NCI-H510A (cell line): ENCODE measurements at regions not wholly inside any gene's neighbourhood (a gene's known extent, or its start where the extent isn't known, plus 50 kb on each side); places are given as distances from the start of the nearest gene placed in this dataset.
A peak's percentile ranks its signal among the peaks of the same experiment; 100 is the strongest.

Source experiments
- DNase-seq: peaks from one replicate; lab custom pipeline; 2025; lab: John Stamatoyannopoulos, UW

GRCh38 chr10:78938695-78939672, 129.8 kb upstream of the ZMIZ1 start:
- no peak for DNase-seq

GRCh38 chr10:78942091-78942501, 126.7 kb upstream of the ZMIZ1 start:
- no peak for DNase-seq

- DNase-seq, result no peak
Measured at GRCh38 chr10:78944723-78945312, 123.9 kb upstream of the ZMIZ1 start.

GRCh38 chr10:78945838-78946237, 122.9 kb upstream of the ZMIZ1 start:
- no peak for DNase-seq

GRCh38 chr10:78947226-78947625, 121.5 kb upstream of the ZMIZ1 start:
- DNase-seq, result no peak

- no peak for DNase-seq
Measured at GRCh38 chr10:78947733-78948132, 121.0 kb upstream of the ZMIZ1 start.

- DNase-seq, result no peak
Measured at GRCh38 chr10:78948621-78949030, 120.1 kb upstream of the ZMIZ1 start.

GRCh38 chr10:78950656-78951587, 117.8 kb upstream of the ZMIZ1 start:
- peak; percentile 59 for DNase-seq

- peak; percentile 48 for DNase-seq
Measured at GRCh38 chr10:78952030-78952429, 116.7 kb upstream of the ZMIZ1 start.

- DNase-seq, result no peak
Measured at GRCh38 chr10:78952686-78953085, 116.1 kb upstream of the ZMIZ1 start.

GRCh38 chr10:78953113-78953798, 115.5 kb upstream of the ZMIZ1 start:
- no peak for DNase-seq

- no peak for DNase-seq
Measured at GRCh38 chr10:78953799-78954297, 114.9 kb upstream of the ZMIZ1 start.

- no peak for DNase-seq
Measured at GRCh38 chr10:78954689-78955088, 114.1 kb upstream of the ZMIZ1 start.

GRCh38 chr10:78955206-78955605, 113.6 kb upstream of the ZMIZ1 start:
- no peak for DNase-seq

GRCh38 chr10:78956391-78956790, 112.4 kb upstream of the ZMIZ1 start:
- DNase-seq, result no peak

GRCh38 chr10:78957471-78958039, 111.2 kb upstream of the ZMIZ1 start:
- no peak for DNase-seq

- no peak for DNase-seq
Measured at GRCh38 chr10:78959217-78959923, 109.4 kb upstream of the ZMIZ1 start.

- DNase-seq, result no peak
Measured at GRCh38 chr10:78959924-78960285, 108.9 kb upstream of the ZMIZ1 start.

GRCh38 chr10:78960316-78960800, 108.4 kb upstream of the ZMIZ1 start:
- DNase-seq, result no peak

- no peak for DNase-seq
Measured at GRCh38 chr10:78961760-78962159, 107.0 kb upstream of the ZMIZ1 start.
